Esophagus squamous epithelium (tissue), 5 donors: ENCODE measurements at regions not wholly inside any gene's neighbourhood (a gene's known extent, or its start where the extent isn't known, plus 50 kb on each side); places are given as distances from the start of the nearest gene placed in this dataset.

Experiments
- DNase-seq: peaks from one replicate; lab custom pipeline; 2025; lab: John Stamatoyannopoulos, UW
- H3K27ac ChIP-seq, 4 donors: fragments of 200-600 bp; sonication (generic); one replicate each; pipeline ENCODE4 v1.5.1; 2016 to 2019; ENCODE audit warnings: mild to moderate bottlenecking in 1 of 4
- H3K27me3 ChIP-seq, 4 donors: fragments of 200-600 bp; sonication (generic); 1 replicate in 3 of 4; 2 replicates in 1 of 4; pipeline versions ENCODE4 v1.5.1 to v1.6.0; 2017 to 2021; ENCODE audit warnings: antibody characterized with exemption in 1 of 4
- H3K36me3 ChIP-seq, 3 donors: fragments of 200-600 bp; sonication (generic); one replicate each; pipeline ENCODE4 v1.5.1; 2016 to 2019
- H3K4me1 ChIP-seq, 3 donors: fragments of 200-600 bp; sonication (generic); one replicate each; pipeline ENCODE4 v1.5.1; 2017 to 2019
- H3K4me3 ChIP-seq, 4 donors: fragments of 200-600 bp; sonication (generic); 1 replicate in 3 of 4; 2 replicates in 1 of 4; pipeline ENCODE4 v1.5.1; 2016 to 2019; ENCODE audit warnings: mild to moderate bottlenecking in 2 of 4, moderate library complexity in 1 of 4
- H3K9me3 ChIP-seq, 3 donors: fragments of 200-600 bp; sonication (generic); one replicate each; pipeline ENCODE4 v1.5.1; 2016 to 2019
- CTCF ChIP-seq, 6 experiments: fragments of 450-650 bp in 4 of 6; fragments of 200-600 bp in 2 of 6; sonication (generic) in 2 of 6; IDR thresholded peaks; one replicate each; pipeline ENCODE4 v1.5.1; 2016 to 2019; ENCODE audit warnings: antibody characterized with exemption in 6 of 6, mild to moderate bottlenecking in 4 of 6, moderate library complexity in 4 of 6
- POLR2A ChIP-seq, 4 donors: fragments of 450-650 bp; IDR thresholded peaks; one replicate each; pipeline ENCODE4 v1.6.1; 2017; ENCODE audit warnings: antibody characterized with exemption in 4 of 4, mild to moderate bottlenecking in 4 of 4, moderate library complexity in 3 of 4
- WGBS, 2 donors: methylation state at CpG; one replicate each; pipeline ENCODE4 v1.1.5; 2018; 5-methylcytosine and 5-hydroxymethylcytosine counted together
- intact Hi-C: fragments of 100-400 bp; cut with DNase I; formaldehyde crosslinking; loops from one replicate; pipeline ENCODE4 v1.15.0; 2022
- donor health status: DM: yes; HTN: yes; CAD: no.

DNA sequence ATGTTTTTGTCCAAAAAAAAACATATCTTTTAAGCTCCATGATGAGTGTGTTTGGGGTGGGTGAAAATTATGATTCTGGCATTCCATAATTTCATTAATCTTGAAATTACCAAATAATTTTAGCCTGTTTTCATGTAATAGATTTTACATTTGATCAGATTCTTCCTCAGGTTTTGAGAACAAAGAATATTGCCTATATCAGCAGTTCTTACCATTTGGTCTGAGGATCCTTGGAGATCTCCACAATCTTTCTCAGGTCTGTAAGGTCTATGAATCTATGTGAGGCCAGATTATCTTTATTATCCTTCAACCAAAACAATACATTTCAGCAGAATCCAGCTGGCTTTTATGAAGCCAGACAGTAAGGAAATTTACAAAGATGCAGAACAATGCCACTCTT is 373.3 kb upstream of the E2F7 start:
- Histone ChIP-seq H3K27me3 (no peaks in the 10 kb centered on the region), H3K9me3 (no peaks in the 10 kb centered on the region), H3K4me3 (no peak overlapping the region), H3K27ac (no peak overlapping the region), H3K4me1 (no peaks in the 10 kb centered on the region), H3K36me3 (no peaks in the 10 kb centered on the region)
- DNase-seq, result no peak
- intact Hi-C loops, result no loop called here
- TF ChIP-seq POLR2A (IDR thresholded peaks at IDR 0.05), result no peak
- TF ChIP-seq CTCF (IDR thresholded peaks at IDR 0.05), result no peak

DNA sequence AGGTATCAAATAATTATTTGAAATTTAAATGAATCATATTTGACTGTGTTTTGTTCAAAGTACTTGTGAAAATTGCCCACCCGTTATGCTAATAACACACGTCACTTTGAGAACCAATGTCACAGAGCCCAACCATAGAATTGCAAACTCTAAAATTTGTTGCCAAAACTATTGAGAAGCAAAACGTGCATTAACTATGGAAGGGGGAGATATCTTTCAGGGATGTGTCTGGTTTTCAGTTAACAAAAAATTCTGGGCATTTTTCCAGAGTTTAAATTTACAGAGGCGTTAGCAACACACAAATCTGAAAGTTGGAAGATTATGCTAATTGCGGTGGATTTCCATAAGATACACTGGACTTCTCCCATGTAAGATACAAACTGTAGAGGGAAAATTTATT is 371.8 kb upstream of the E2F7 start:
- no peak for DNase-seq
- Histone ChIP-seq H3K4me3 (no peak overlapping the region), H3K27me3 (no peaks in the 10 kb centered on the region), H3K4me1 (no peaks in the 10 kb centered on the region), H3K27ac (no peak overlapping the region), H3K36me3 (no peaks in the 10 kb centered on the region), H3K9me3 (no peaks in the 10 kb centered on the region)
- intact Hi-C loops, result no loop called here
- TF ChIP-seq POLR2A (IDR thresholded peaks at IDR 0.05) (no peak), CTCF (IDR thresholded peaks at IDR 0.05) (no peak)
- WGBS, 2 donors, result 53 to 65% methylated on average over 5 of the region's 5 CpGs

DNA sequence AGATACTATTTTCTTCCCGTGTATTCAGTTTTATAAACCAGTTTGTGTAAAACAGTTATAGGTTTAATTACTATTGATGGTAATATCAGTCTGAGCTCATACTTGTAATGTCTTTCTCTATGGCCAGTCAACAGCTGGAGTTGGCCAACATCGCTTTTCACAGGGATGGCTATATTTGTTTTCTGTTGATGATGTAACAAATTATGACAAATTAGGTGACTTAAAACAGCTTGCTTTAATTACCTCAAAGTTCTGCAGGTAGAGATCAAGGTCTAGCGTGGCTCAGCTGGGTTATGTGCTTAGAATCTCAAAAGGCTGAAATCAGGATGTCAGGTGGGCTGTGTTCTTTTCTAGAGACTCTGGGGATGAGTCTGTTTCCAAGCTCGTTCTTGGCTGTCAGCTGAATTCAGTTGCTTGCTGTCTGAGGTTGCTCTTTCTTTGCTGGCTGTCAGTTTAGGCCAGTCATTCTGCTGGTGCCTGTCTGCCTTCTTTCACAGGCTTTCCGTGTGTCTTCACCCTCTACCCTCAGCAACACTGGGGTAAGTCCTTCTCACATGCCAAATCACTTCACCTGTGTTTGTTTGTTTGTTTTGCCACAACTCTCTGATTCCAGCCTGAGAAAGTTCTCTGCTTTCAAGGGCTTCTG is 370.2 kb upstream of the E2F7 start:
- WGBS, 2 donors, result 52 to 64% methylated on average over 5 of the region's 5 CpGs
- intact Hi-C loops, result no loop called here
- H3K36me3 ChIP-seq, result no peaks in the 10 kb centered on the region
- DNase-seq, result no peak
- no peaks in the 10 kb centered on the region for H3K27me3 ChIP-seq
- no peak for TF ChIP-seq POLR2A (IDR thresholded peaks at IDR 0.05)
- no peaks in the 10 kb centered on the region for H3K9me3 ChIP-seq
- no peak overlapping the region for H3K27ac ChIP-seq
- no peak overlapping the region for H3K4me3 ChIP-seq
- H3K4me1 ChIP-seq, result no peaks in the 10 kb centered on the region

- intact Hi-C loops, result no loop called here
- Histone ChIP-seq H3K4me3 (no peak overlapping the region), H3K27ac (no peak overlapping the region), H3K36me3 (no peaks in the 10 kb centered on the region), H3K27me3 (no peaks in the 10 kb centered on the region), H3K9me3 (no peaks in the 10 kb centered on the region), H3K4me1 (no peaks in the 10 kb centered on the region)
- no peak for TF ChIP-seq POLR2A (IDR thresholded peaks at IDR 0.05)
- TF ChIP-seq CTCF (IDR thresholded peaks at IDR 0.05), result no peak
- 38 to 46% methylated on average over 3 of the region's 3 CpGs for WGBS, 2 donors
- DNase-seq, result no peak
Measured at GRCh38 chr12:77433799-77434198, 368.4 kb upstream of the E2F7 start.

DNA sequence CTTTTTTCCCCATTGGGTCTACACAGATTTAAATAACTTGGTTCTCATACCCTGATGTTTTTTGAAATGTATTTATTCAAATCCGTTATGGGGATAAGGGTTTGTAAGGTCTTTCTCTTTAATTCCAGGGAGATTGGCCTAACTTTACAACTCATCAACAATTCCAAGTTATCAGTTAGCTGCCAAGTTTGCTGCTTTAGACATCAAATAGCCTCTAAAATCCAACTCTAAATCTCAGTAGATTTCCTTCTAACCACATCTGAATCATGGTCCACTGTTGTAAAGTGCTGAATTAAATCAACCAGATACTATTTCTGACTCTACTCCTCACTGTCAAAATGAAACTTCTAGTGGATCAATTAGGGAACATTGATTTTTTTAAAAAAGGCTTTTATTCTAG is 364.1 kb upstream of the E2F7 start:
- no peak overlapping the region for H3K27ac ChIP-seq
- 55 to 62% methylated on average over 1 of the region's 1 CpG for WGBS, 2 donors
- no peak overlapping the region for H3K4me3 ChIP-seq
- intact Hi-C loops, result no loop called here
- H3K9me3 ChIP-seq, result no peaks in the 10 kb centered on the region
- H3K27me3 ChIP-seq, result no peaks in the 10 kb centered on the region
- H3K4me1 ChIP-seq, result no peaks in the 10 kb centered on the region
- no peak for DNase-seq
- no peaks in the 10 kb centered on the region for H3K36me3 ChIP-seq
- TF ChIP-seq POLR2A (IDR thresholded peaks at IDR 0.05), result no peak

DNA sequence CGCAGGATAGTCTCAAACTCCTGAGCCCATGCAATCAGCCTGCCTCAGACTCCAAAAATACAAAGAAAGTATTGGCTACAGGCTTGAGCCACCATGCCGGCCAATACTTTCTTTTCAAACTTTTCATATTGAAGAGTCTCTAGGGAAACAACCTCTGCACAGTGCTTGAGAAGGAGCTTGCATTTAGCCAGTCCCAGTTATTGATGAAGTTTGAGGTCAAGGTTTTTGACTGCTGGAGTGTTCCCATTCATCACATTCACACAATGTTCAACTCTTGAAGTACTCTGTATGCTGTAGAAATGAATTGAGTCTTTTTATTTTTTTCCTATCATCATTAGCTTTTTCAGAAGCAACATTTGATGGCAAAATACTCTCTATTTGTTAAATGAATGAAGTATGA is 355.8 kb upstream of the E2F7 start:
- 88 to 100% methylated on average over 1 to 2 of the region's 2 CpGs for WGBS, 2 donors
- Histone ChIP-seq H3K4me1 (no peaks in the 10 kb centered on the region), H3K9me3 (no peaks in the 10 kb centered on the region), H3K27ac (no peak overlapping the region), H3K4me3 (no peak overlapping the region), H3K27me3 (no peaks in the 10 kb centered on the region), H3K36me3 (no peaks in the 10 kb centered on the region)
- intact Hi-C loops, result no loop called here
- TF ChIP-seq CTCF (IDR thresholded peaks at IDR 0.05), result no peak
- no peak for TF ChIP-seq POLR2A (IDR thresholded peaks at IDR 0.05)
- no peak for DNase-seq
